Testis (tissue), 2 donors: ENCODE measurements at regions not wholly inside any gene's neighbourhood (a gene's known extent, or its start where the extent isn't known, plus 50 kb on each side); places are given as distances from the start of the nearest gene placed in this dataset.

Experiments used
- POLR2A ChIP-seq: fragments of 450-650 bp; IDR thresholded peaks from one replicate; pipeline ENCODE4 v1.6.1; 2017; ENCODE audit warnings: antibody characterized with exemption, mild to moderate bottlenecking, moderate library complexity
- TF ChIP-seq, protein P1 (sequence below), 3 experiments: fragments of 450-650 bp in 2 of 3; fragments of 200-600 bp in 1 of 3; sonication (generic) in 1 of 3; IDR thresholded peaks; one replicate each; pipeline ENCODE4 v1.5.1; 2016 to 2019; ENCODE audit warnings: antibody characterized with exemption in 3 of 3, mild to moderate bottlenecking in 2 of 3, moderate library complexity in 1 of 3

DNA sequence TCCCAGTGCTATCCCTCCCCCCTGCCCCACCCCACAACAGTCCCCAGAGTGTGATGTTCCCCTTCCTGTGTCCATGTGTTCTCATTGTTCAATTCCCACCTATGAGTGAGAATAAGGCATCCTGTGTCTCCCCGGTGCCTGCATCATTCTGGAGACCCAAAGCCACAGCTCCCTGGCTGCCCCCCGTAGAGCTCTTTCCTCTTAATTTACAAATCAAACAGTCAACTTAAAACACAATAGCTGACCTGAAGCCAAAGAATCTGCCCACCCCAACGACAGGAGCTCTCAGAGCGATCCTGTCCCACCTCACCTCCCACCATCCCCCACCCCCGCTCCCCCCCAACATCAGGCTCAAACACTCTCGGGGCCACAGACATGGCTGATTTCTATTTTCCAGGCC lies 558.3 kb downstream of the BRD1 start:
- TF ChIP-seq, protein P1, sequence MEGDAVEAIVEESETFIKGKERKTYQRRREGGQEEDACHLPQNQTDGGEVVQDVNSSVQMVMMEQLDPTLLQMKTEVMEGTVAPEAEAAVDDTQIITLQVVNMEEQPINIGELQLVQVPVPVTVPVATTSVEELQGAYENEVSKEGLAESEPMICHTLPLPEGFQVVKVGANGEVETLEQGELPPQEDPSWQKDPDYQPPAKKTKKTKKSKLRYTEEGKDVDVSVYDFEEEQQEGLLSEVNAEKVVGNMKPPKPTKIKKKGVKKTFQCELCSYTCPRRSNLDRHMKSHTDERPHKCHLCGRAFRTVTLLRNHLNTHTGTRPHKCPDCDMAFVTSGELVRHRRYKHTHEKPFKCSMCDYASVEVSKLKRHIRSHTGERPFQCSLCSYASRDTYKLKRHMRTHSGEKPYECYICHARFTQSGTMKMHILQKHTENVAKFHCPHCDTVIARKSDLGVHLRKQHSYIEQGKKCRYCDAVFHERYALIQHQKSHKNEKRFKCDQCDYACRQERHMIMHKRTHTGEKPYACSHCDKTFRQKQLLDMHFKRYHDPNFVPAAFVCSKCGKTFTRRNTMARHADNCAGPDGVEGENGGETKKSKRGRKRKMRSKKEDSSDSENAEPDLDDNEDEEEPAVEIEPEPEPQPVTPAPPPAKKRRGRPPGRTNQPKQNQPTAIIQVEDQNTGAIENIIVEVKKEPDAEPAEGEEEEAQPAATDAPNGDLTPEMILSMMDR (IDR thresholded peaks at IDR 0.05): no peak
- TF ChIP-seq POLR2A: no peak
